Activated CD4-positive, alpha-beta T cell treated with anti-CD3 and anti-CD28 coated beads, Interleukin-2, amount 50 U/mL, for 1 hour (primary cell): ENCODE measurements at regions not wholly inside any gene's neighbourhood (a gene's known extent, or its start where the extent isn't known, plus 50 kb on each side); places are given as distances from the start of the nearest gene placed in this dataset.
"Not testable (repeated sequence)": the region's sequence is repeated elsewhere in the genome, so short reads cannot be mapped to it uniquely, and the experiment has no call there.

Experiments
- DNase-seq: peaks from one replicate; pipeline ENCODE4 v3.0.0-alpha.2; 2020

- no peak for DNase-seq
Observed at GRCh38 chr1:244271691-244272308, 179.9 kb downstream of the ADSS2 start.

GRCh38 chr1:244272471-244273261 is 179.0 kb downstream of the ADSS2 start:
- peak; percentile 69 for DNase-seq

- DNase-seq = no peak
Observed at GRCh38 chr1:244273262-244273844, 178.4 kb downstream of the ADSS2 start.

GRCh38 chr1:244273845-244274619 is 177.7 kb downstream of the ADSS2 start:
- no peak for DNase-seq

GRCh38 chr1:244276646-244277045 is 175.1 kb downstream of the ADSS2 start:
- no peak for DNase-seq

GRCh38 chr1:244280201-244280600 is 171.5 kb downstream of the ADSS2 start:
- DNase-seq = no peak

- DNase-seq = no peak
Observed at GRCh38 chr1:244280859-244281258, 170.8 kb downstream of the ADSS2 start.

GRCh38 chr1:244283772-244284171 is 167.9 kb downstream of the ADSS2 start:
- DNase-seq = no peak

GRCh38 chr1:244284641-244285156 is 167.0 kb downstream of the ADSS2 start:
- no peak for DNase-seq

GRCh38 chr1:244286341-244286740 is 165.4 kb downstream of the ADSS2 start:
- DNase-seq = no peak

- DNase-seq = no peak
Observed at GRCh38 chr1:244287726-244288125, 164.0 kb downstream of the ADSS2 start.

- DNase-seq = no peak
Observed at GRCh38 chr1:244288663-244289062, 163.0 kb downstream of the ADSS2 start.

- DNase-seq = no peak
Observed at GRCh38 chr1:244289991-244290785, 161.5 kb downstream of the ADSS2 start.

- DNase-seq = no peak
Observed at GRCh38 chr1:244291236-244292201, 160.2 kb downstream of the ADSS2 start.

- DNase-seq = no peak
Observed at GRCh38 chr1:244294599-244295224, 157.0 kb downstream of the ADSS2 start.

GRCh38 chr1:244296003-244296402 is 155.7 kb downstream of the ADSS2 start:
- DNase-seq = no peak

- no peak for DNase-seq
Observed at GRCh38 chr1:244296447-244296846, 155.3 kb downstream of the ADSS2 start.

GRCh38 chr1:244297087-244297486 is 154.6 kb downstream of the ADSS2 start:
- DNase-seq = no peak

GRCh38 chr1:244297616-244298015 is 154.1 kb downstream of the ADSS2 start:
- no peak for DNase-seq

GRCh38 chr1:244300029-244300375 is 151.7 kb downstream of the ADSS2 start:
- not testable (repeated sequence) for DNase-seq
